ENCODE measurements at regions not wholly inside any gene's neighbourhood (a gene's known extent, or its start where the extent isn't known, plus 50 kb on each side); places are given as distances from the start of the nearest gene placed in this dataset.
A peak's percentile ranks its signal among the peaks of the same experiment; 100 is the strongest.

GRCh38 chr2:187143537-187143936, 294.6 kb upstream of the ZSWIM2 start:
- no peaks in the 10 kb centered on the region for H4K20me1 ChIP-seq (ENCODE audit: insufficient read depth, low read length)
- DNase-seq (ENCODE audit: low read depth) = no peak
- H3K36me3 Mint-ChIP-seq (ENCODE audit: low read depth, unreplicated experiment) = no peaks in the 10 kb centered on the region
- no peaks in the 10 kb centered on the region for H3K9me3 Mint-ChIP-seq (ENCODE audit: unreplicated experiment)
- no peak for TF ChIP-seq CTCF (IDR thresholded peaks at IDR 0.05; ENCODE audit: insufficient read depth, low read depth, low read length)
- TF ChIP-seq EZH2 (IDR thresholded peaks at IDR 0.05; ENCODE audit: insufficient read depth, low read length) = no peak
- no peak for FAIRE-seq
- H3K27me3 Mint-ChIP-seq (ENCODE audit: low read depth, unreplicated experiment) = no peaks in the 10 kb centered on the region
- H3K36me3 ChIP-seq (ENCODE audit: insufficient read depth, low read length) = no peaks in the 10 kb centered on the region
- H3K27ac ChIP-seq (ENCODE audit: low read depth, low read length) = no peak overlapping the region
- no peak overlapping the region for H3K4me2 ChIP-seq (ENCODE audit: low read length)
- H3K27ac Mint-ChIP-seq (ENCODE audit: unreplicated experiment) = no peak overlapping the region
- no peaks in the 10 kb centered on the region for H3K4me1 Mint-ChIP-seq (ENCODE audit: low read depth, unreplicated experiment)
- no peak overlapping the region for H3K9ac ChIP-seq (ENCODE audit: low read length)
- no peak overlapping the region for H2AFZ ChIP-seq (ENCODE audit: low read depth, low read length)
- no peak overlapping the region for H3K4me3 Mint-ChIP-seq (ENCODE audit: unreplicated experiment)
- H3K27me3 ChIP-seq (ENCODE audit: insufficient read depth, low read length) = no peaks in the 10 kb centered on the region
- no peaks in the 10 kb centered on the region for H3K79me2 ChIP-seq (ENCODE audit: insufficient read depth, low read length)
- H3K4me3 ChIP-seq (ENCODE audit: insufficient read depth, low read depth, low read length) = no peak overlapping the region
- no peaks in the 10 kb centered on the region for H3K9me3 ChIP-seq (ENCODE audit: insufficient read depth, low read depth, low read length)
- no peaks in the 10 kb centered on the region for H3K4me1 ChIP-seq (ENCODE audit: insufficient read depth, low read length)

GRCh38 chr2:187139469-187139868, 290.5 kb upstream of the ZSWIM2 start:
- no peak for FAIRE-seq
- Histone ChIP-seq H2AFZ (ENCODE audit: low read depth, low read length) (no peak overlapping the region), H3K9me3 (ENCODE audit: insufficient read depth, low read depth, low read length) (no peaks in the 10 kb centered on the region), H3K4me1 (ENCODE audit: insufficient read depth, low read length) (no peaks in the 10 kb centered on the region), H3K4me3 (ENCODE audit: insufficient read depth, low read depth, low read length) (no peak overlapping the region), H3K79me2 (ENCODE audit: insufficient read depth, low read length) (no peaks in the 10 kb centered on the region), H3K27me3 (ENCODE audit: insufficient read depth, low read length) (no peaks in the 10 kb centered on the region), H3K36me3 (ENCODE audit: insufficient read depth, low read length) (no peaks in the 10 kb centered on the region), H3K9ac (ENCODE audit: low read length) (no peak overlapping the region), H4K20me1 (ENCODE audit: insufficient read depth, low read length) (no peaks in the 10 kb centered on the region), H3K27ac (ENCODE audit: low read depth, low read length) (no peak overlapping the region), H3K4me2 (ENCODE audit: low read length) (no peak overlapping the region)
- no peak for DNase-seq (ENCODE audit: low read depth)
- TF ChIP-seq EZH2 (IDR thresholded peaks at IDR 0.05; ENCODE audit: insufficient read depth, low read length) = no peak
- no peak for TF ChIP-seq CTCF (IDR thresholded peaks at IDR 0.05; ENCODE audit: insufficient read depth, low read depth, low read length)
- Mint-ChIP-seq H3K27me3 (ENCODE audit: low read depth, unreplicated experiment) (no peaks in the 10 kb centered on the region), H3K9me3 (ENCODE audit: unreplicated experiment) (no peaks in the 10 kb centered on the region), H3K4me1 (ENCODE audit: low read depth, unreplicated experiment) (no peaks in the 10 kb centered on the region), H3K36me3 (ENCODE audit: low read depth, unreplicated experiment) (no peaks in the 10 kb centered on the region), H3K4me3 (ENCODE audit: unreplicated experiment) (no peak overlapping the region), H3K27ac (ENCODE audit: unreplicated experiment) (no peak overlapping the region)

DNA sequence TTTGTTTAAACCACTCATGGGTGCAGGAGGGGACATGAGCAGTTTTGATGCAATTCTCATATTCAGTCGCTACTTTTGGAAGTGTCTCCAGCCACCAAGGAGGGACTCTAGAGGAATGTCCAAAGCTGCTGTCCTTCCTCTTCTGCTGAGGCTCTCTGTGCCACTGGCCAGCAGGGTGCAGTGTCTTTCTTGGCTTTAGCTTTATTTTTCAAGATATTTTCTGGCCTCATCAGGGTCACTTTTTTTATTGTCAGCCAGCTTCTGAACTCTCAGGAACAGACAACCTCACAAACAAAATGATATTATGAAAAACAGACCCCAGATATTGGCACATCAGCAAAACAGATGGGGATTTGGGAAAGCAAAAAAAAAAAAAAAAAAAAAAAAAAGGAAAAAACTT, 289.3 kb upstream of the ZSWIM2 start:
- H2AFZ ChIP-seq (ENCODE audit: low read depth, low read length) = no peak overlapping the region
- H3K4me3 ChIP-seq (ENCODE audit: insufficient read depth, low read depth, low read length) = no peak overlapping the region
- H3K4me1 Mint-ChIP-seq (ENCODE audit: low read depth, unreplicated experiment) = no peaks in the 10 kb centered on the region
- TF ChIP-seq EZH2 (IDR thresholded peaks at IDR 0.05; ENCODE audit: insufficient read depth, low read length) (no peak), CTCF (IDR thresholded peaks at IDR 0.05; ENCODE audit: insufficient read depth, low read depth, low read length) (peak; percentile 63)
- H3K9ac ChIP-seq (ENCODE audit: low read length) = no peak overlapping the region
- H3K27me3 ChIP-seq (ENCODE audit: insufficient read depth, low read length) = no peaks in the 10 kb centered on the region
- FAIRE-seq (no peak), DNase-seq (ENCODE audit: low read depth) (peak; percentile 27)
- H3K4me1 ChIP-seq (ENCODE audit: insufficient read depth, low read length) = no peaks in the 10 kb centered on the region
- H3K4me3 Mint-ChIP-seq (ENCODE audit: unreplicated experiment) = no peak overlapping the region
- no peaks in the 10 kb centered on the region for H3K79me2 ChIP-seq (ENCODE audit: insufficient read depth, low read length)
- H3K27ac ChIP-seq (ENCODE audit: low read depth, low read length) = no peak overlapping the region
- no peaks in the 10 kb centered on the region for H3K27me3 Mint-ChIP-seq (ENCODE audit: low read depth, unreplicated experiment)
- H3K27ac Mint-ChIP-seq (ENCODE audit: unreplicated experiment) = no peak overlapping the region
- no peaks in the 10 kb centered on the region for H3K9me3 Mint-ChIP-seq (ENCODE audit: unreplicated experiment)
- no peaks in the 10 kb centered on the region for H3K36me3 Mint-ChIP-seq (ENCODE audit: low read depth, unreplicated experiment)
- no peaks in the 10 kb centered on the region for H3K9me3 ChIP-seq (ENCODE audit: insufficient read depth, low read depth, low read length)
- H3K36me3 ChIP-seq (ENCODE audit: insufficient read depth, low read length) = no peaks in the 10 kb centered on the region
- H4K20me1 ChIP-seq (ENCODE audit: insufficient read depth, low read length) = no peaks in the 10 kb centered on the region
- no peak overlapping the region for H3K4me2 ChIP-seq (ENCODE audit: low read length)
